Fibroblast of lung (primary cell): ENCODE measurements at regions not wholly inside any gene's neighbourhood (a gene's known extent, or its start where the extent isn't known, plus 50 kb on each side); places are given as distances from the start of the nearest gene placed in this dataset.

Source experiments
- DNase-seq, 2 donors: peaks; one replicate each; pipeline versions ENCODE4 v3.0.0 to v3.0.0-alpha.2; 2010; ENCODE audit warnings: low read depth in 2 of 2
- H2AFZ ChIP-seq: 2 replicates; pipeline ENCODE4 v1.5.1; 2012; ENCODE audit warnings: low read length, control low read depth, inconsistent platforms
- H3K27ac ChIP-seq: 2 replicates; pipeline ENCODE4 v1.5.1; 2011; ENCODE audit warnings: low read length, control low read depth; ENCODE audit not compliant: insufficient read depth
- H3K27me3 ChIP-seq: 2 replicates; pipeline ENCODE4 v1.5.1; 2011; ENCODE audit warnings: mild to moderate bottlenecking, low read length; ENCODE audit not compliant: control insufficient read depth, insufficient read depth
- H3K36me3 ChIP-seq: 2 replicates; pipeline ENCODE4 v1.5.1; 2011; ENCODE audit warnings: low read length; ENCODE audit not compliant: control insufficient read depth, insufficient read depth
- H3K4me1 ChIP-seq: 2 replicates; pipeline ENCODE4 v1.5.1; 2011; ENCODE audit warnings: low read length; ENCODE audit not compliant: control insufficient read depth, insufficient read depth; ENCODE audit errors: extremely low read depth
- H3K4me2 ChIP-seq: 2 replicates; pipeline ENCODE4 v1.5.1; 2011; ENCODE audit warnings: low read length, control low read depth; ENCODE audit not compliant: insufficient read depth; ENCODE audit errors: extremely low read depth
- H3K4me3 ChIP-seq, 4 experiments: fragments of 200-600 bp in 1 of 4; sonication (generic) in 1 of 4; replicated peaks in 1 of 4; 2 replicates each; pipeline ENCODE4 v1.5.1; 2011 to 2016; ENCODE audit warnings: low read length in 4 of 4, low read depth in 3 of 4, mild to moderate bottlenecking in 3 of 4, control low read depth in 2 of 4, inconsistent platforms in 1 of 4, mixed read lengths in 1 of 4; ENCODE audit not compliant: insufficient read depth in 1 of 4; ENCODE audit errors: control extremely low read depth in 1 of 4
- H3K79me2 ChIP-seq: 2 replicates; pipeline ENCODE4 v1.5.1; 2012; ENCODE audit warnings: mild to moderate bottlenecking, low read length, inconsistent platforms; ENCODE audit not compliant: control insufficient read depth, insufficient read depth
- H3K9ac ChIP-seq: 2 replicates; pipeline ENCODE4 v1.5.1; 2011; ENCODE audit warnings: mild to moderate bottlenecking, low read length, control low read depth; ENCODE audit not compliant: insufficient read depth
- H3K9me3 ChIP-seq: 2 replicates; pipeline ENCODE4 v1.5.1; 2012; ENCODE audit warnings: low read depth, low read length; ENCODE audit not compliant: control insufficient read depth, insufficient read depth
- H4K20me1 ChIP-seq: 2 replicates; pipeline ENCODE4 v1.5.1; 2011; ENCODE audit warnings: low read length; ENCODE audit not compliant: control insufficient read depth, insufficient read depth; ENCODE audit errors: extremely low read depth
- EZH2 ChIP-seq: IDR thresholded peaks from 2 replicates; pipeline ENCODE4 v1.5.1; 2012; ENCODE audit warnings: low read length, control low read depth, mild to moderate bottlenecking; ENCODE audit errors: missing control alignments
- TF ChIP-seq, protein P1 (sequence below), 2 donors: IDR thresholded peaks in 1 of 2; conservative IDR thresholded peaks in 1 of 2; 1 replicate in 1 of 2; 2 replicates in 1 of 2; pipeline ENCODE4 v1.5.1; 2011 to 2012; ENCODE audit warnings: low read length in 2 of 2, control low read depth in 1 of 2, inconsistent platforms in 1 of 2, low read depth in 1 of 2, mild to moderate bottlenecking in 1 of 2

DNA sequence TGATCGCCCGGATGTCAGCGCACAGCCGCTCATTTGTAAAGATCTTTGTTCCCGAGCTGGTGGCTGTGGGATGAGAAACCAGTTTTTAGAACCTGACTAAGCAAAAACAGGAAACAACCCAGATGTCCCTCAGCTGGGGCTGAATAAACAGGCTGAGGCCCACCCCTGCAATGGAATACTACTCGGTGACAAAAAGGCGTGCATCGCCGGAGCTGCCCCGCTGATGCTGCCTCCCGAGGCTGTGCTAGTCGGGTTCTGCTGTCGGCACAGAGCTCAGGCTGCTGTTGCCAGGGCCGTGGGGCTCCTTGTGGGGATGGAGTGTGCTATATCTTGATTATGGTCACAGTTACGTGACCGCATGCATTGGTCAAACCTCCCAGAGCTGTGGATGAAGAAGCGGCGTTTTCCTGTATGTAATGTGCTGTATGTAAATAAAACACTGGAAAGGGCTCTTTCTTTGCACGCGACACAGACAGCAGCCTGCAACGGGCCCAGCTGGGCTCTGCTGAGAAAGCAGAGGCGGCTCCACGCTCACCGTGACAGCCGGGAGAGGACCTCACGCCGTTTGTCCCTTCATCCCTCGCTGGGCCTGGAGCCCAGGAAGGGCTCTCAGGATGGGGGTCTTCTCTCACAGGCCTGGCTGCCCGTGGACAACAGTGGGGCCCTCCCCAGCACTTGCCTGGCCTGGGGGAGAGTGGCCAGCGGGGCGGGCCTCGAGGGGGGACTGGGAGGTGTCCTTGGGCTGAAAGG, 51.5 kb upstream of the RNU6ATAC start:
- Histone ChIP-seq H3K27ac (peak overlapping the region; percentile 65), H4K20me1 (no peaks in the 10 kb centered on the region), H3K4me2 (peak overlapping the region; percentile 35), H2AFZ (peak overlapping the region; percentile 40), H3K27me3 (no peaks in the 10 kb centered on the region), H3K36me3 (no peaks in the 10 kb centered on the region), H3K79me2 (no peaks in the 10 kb centered on the region), H3K4me1 (peaks cover 13% of the 10 kb centered on the region), H3K9me3 (no peaks in the 10 kb centered on the region), H3K9ac (peak overlapping the region; percentile 36), H3K4me3 (no peak overlapping the region)
- peak; percentile 11 to 65 for DNase-seq
- TF ChIP-seq EZH2 = no peak

DNA sequence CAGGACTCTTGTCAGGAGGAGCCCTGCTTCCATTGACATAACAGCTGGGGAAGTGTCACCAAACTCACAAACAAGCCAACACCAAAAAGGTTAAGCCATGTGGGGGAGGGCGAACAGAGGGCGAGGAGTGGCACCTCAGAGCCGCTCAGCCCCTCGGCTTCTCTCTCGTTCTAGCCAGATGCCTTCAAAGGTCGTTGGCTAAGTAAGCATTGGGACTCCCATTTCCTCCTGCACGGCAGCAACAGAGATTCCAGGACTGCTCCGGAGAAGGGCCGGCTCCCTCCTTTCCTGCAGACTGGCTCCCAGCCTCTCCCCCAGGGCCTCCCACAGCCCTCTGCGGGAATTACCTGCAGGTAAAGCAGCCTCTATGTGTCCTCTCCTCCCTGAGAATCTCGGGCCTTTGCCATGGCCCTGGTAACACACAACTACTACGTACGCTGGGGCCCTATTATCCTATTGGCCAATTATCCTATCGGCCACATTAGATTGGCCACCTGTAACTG, 52.1 kb upstream of the RNU6ATAC start:
- Histone ChIP-seq H3K27me3 (no peaks in the 10 kb centered on the region), H3K27ac (no peak overlapping the region), H3K4me2 (no peak overlapping the region), H3K9me3 (no peaks in the 10 kb centered on the region), H3K79me2 (no peaks in the 10 kb centered on the region), H3K9ac (no peak overlapping the region), H4K20me1 (no peaks in the 10 kb centered on the region), H2AFZ (no peak overlapping the region), H3K36me3 (no peaks in the 10 kb centered on the region), H3K4me1 (peaks cover 13% of the 10 kb centered on the region), H3K4me3 (no peak overlapping the region)
- DNase-seq = no peak
- TF ChIP-seq, protein P1, sequence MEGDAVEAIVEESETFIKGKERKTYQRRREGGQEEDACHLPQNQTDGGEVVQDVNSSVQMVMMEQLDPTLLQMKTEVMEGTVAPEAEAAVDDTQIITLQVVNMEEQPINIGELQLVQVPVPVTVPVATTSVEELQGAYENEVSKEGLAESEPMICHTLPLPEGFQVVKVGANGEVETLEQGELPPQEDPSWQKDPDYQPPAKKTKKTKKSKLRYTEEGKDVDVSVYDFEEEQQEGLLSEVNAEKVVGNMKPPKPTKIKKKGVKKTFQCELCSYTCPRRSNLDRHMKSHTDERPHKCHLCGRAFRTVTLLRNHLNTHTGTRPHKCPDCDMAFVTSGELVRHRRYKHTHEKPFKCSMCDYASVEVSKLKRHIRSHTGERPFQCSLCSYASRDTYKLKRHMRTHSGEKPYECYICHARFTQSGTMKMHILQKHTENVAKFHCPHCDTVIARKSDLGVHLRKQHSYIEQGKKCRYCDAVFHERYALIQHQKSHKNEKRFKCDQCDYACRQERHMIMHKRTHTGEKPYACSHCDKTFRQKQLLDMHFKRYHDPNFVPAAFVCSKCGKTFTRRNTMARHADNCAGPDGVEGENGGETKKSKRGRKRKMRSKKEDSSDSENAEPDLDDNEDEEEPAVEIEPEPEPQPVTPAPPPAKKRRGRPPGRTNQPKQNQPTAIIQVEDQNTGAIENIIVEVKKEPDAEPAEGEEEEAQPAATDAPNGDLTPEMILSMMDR (conservative IDR thresholded peaks at IDR 0.05 in 1 of 2, IDR thresholded peaks at IDR 0.05 in 1 of 2; ENCODE audit: low read depth in 1 of 2, low read length in 2 of 2) = no peak
- no peak for TF ChIP-seq EZH2

DNA sequence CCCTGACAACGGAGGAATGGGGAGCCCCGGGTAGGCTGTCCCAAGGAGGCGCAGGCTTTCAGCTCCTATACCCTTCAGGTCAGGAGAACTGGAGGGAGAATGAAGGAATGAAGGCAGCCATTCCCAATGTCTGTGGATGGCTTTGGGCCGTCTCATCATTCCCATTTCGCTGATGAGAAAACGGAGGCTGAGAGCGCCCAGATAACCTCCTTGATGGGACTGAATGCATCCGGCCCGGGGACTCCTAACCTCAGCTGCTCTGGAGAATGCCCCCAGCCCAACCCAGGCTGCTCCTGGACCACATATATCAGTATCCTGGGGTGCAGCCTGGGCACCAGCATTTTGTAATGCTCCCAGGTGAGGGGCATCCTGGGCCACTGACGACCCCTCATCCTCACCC, 52.6 kb upstream of the RNU6ATAC start:
- Histone ChIP-seq H3K9ac (no peak overlapping the region), H3K27ac (no peak overlapping the region), H2AFZ (no peak overlapping the region), H3K27me3 (no peaks in the 10 kb centered on the region), H3K79me2 (no peaks in the 10 kb centered on the region), H4K20me1 (no peaks in the 10 kb centered on the region), H3K9me3 (no peaks in the 10 kb centered on the region), H3K4me3 (no peak overlapping the region), H3K4me2 (no peak overlapping the region), H3K36me3 (no peaks in the 10 kb centered on the region), H3K4me1 (peaks cover 13% of the 10 kb centered on the region)
- no peak for TF ChIP-seq EZH2
- TF ChIP-seq, protein P1 (conservative IDR thresholded peaks at IDR 0.05 in 1 of 2, IDR thresholded peaks at IDR 0.05 in 1 of 2; ENCODE audit: low read depth in 1 of 2, low read length in 2 of 2) = no peak
- DNase-seq = no peak
